Panc1 (cell line): ENCODE measurements at regions not wholly inside any gene's neighbourhood (a gene's known extent, or its start where the extent isn't known, plus 50 kb on each side); places are given as distances from the start of the nearest gene placed in this dataset.

Experiments
- POLR2AphosphoS5 ChIP-seq: IDR thresholded peaks from 2 replicates; pipeline ENCODE4 v1.6.1; 2012; ENCODE audit warnings: mild to moderate bottlenecking, low read depth, low read length, moderate library complexity
- TCF7L2 ChIP-seq: IDR thresholded peaks from 2 replicates; pipeline ENCODE4 v1.6.1; 2011; ENCODE audit warnings: mild to moderate bottlenecking, low read depth, low read length, inconsistent platforms
- TF ChIP-seq, protein P1 (sequence below): fragments of 450-650 bp; IDR thresholded peaks from 2 replicates; pipeline ENCODE4 v1.5.1; 2017; ENCODE audit warnings: mild to moderate bottlenecking
- TF ChIP-seq, protein P2 (sequence below), 2 experiments: IDR thresholded peaks; 2 replicates each; pipeline ENCODE4 v1.6.1; 2011 to 2012; ENCODE audit warnings: low read depth in 2 of 2, control low read depth in 1 of 2, low read length in 1 of 2, mild to moderate bottlenecking in 1 of 2, moderate library complexity in 1 of 2; ENCODE audit not compliant: insufficient read depth in 1 of 2

DNA sequence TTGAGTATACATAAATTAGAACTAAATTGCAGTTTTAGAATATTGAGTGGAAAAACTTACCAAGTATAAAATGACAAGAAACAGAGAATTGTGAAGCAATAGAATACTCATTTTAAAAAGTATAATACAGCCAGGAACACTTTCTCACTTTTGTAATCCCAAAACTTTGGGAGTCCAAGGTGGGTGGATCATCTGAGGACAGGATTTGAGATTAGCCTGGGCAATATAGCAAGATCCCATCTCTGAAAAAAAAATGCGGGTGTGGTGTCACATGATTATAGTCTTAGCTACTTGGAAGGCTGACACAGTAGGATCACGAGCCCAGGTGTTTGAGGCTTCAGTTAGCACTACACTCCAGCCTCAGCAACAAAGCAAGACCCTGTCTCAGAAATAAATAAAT lies 440.9 kb upstream of the POT1 start:
- TF ChIP-seq, protein P1, sequence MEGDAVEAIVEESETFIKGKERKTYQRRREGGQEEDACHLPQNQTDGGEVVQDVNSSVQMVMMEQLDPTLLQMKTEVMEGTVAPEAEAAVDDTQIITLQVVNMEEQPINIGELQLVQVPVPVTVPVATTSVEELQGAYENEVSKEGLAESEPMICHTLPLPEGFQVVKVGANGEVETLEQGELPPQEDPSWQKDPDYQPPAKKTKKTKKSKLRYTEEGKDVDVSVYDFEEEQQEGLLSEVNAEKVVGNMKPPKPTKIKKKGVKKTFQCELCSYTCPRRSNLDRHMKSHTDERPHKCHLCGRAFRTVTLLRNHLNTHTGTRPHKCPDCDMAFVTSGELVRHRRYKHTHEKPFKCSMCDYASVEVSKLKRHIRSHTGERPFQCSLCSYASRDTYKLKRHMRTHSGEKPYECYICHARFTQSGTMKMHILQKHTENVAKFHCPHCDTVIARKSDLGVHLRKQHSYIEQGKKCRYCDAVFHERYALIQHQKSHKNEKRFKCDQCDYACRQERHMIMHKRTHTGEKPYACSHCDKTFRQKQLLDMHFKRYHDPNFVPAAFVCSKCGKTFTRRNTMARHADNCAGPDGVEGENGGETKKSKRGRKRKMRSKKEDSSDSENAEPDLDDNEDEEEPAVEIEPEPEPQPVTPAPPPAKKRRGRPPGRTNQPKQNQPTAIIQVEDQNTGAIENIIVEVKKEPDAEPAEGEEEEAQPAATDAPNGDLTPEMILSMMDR, result no peak
- TF ChIP-seq, protein P2, sequence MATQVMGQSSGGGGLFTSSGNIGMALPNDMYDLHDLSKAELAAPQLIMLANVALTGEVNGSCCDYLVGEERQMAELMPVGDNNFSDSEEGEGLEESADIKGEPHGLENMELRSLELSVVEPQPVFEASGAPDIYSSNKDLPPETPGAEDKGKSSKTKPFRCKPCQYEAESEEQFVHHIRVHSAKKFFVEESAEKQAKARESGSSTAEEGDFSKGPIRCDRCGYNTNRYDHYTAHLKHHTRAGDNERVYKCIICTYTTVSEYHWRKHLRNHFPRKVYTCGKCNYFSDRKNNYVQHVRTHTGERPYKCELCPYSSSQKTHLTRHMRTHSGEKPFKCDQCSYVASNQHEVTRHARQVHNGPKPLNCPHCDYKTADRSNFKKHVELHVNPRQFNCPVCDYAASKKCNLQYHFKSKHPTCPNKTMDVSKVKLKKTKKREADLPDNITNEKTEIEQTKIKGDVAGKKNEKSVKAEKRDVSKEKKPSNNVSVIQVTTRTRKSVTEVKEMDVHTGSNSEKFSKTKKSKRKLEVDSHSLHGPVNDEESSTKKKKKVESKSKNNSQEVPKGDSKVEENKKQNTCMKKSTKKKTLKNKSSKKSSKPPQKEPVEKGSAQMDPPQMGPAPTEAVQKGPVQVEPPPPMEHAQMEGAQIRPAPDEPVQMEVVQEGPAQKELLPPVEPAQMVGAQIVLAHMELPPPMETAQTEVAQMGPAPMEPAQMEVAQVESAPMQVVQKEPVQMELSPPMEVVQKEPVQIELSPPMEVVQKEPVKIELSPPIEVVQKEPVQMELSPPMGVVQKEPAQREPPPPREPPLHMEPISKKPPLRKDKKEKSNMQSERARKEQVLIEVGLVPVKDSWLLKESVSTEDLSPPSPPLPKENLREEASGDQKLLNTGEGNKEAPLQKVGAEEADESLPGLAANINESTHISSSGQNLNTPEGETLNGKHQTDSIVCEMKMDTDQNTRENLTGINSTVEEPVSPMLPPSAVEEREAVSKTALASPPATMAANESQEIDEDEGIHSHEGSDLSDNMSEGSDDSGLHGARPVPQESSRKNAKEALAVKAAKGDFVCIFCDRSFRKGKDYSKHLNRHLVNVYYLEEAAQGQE (IDR thresholded peaks at IDR 0.05; ENCODE audit: insufficient read depth in 1 of 2, low read depth in 2 of 2, low read length in 1 of 2), result no peak
- no peak for TF ChIP-seq POLR2AphosphoS5
- TF ChIP-seq TCF7L2, result no peak
